ENCODE measurements at regions not wholly inside any gene's neighbourhood (a gene's known extent, or its start where the extent isn't known, plus 50 kb on each side); places are given as distances from the start of the nearest gene placed in this dataset.
"Not testable (repeated sequence)": the region's sequence is repeated elsewhere in the genome, so short reads cannot be mapped to it uniquely, and the experiment has no call there.

GRCh38 chr17:34740565-34741520 is 161.5 kb downstream of the TMEM132E start:
- peak in 1 of 51 donors; percentile 25 for DNase-seq

DNA sequence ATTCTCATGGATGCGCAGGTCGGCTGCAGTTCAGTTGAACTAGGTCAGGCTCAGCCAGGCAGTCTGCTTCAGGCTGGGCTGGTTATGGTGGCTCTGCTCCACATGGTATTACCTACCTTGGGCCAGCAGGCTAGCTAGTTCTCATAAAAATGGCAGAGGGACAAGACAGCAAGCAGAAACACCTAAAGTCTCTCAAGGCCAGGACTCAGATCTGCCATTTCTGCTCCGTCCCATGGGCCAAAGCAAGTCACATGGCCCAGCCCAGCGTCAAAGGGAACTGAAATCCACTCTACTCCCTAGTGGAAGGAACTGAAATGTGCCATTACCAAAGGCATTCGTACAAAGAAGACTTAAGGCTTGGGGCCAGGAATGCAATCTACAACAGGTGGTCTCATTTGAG is 160.0 kb downstream of the TMEM132E start:
- DNase-seq, result no peak

GRCh38 chr17:34737673-34738072 is 158.3 kb downstream of the TMEM132E start:
- DNase-seq, result not testable (repeated sequence)

- DNase-seq, result no peak
These were observed 157.2 kb downstream of the TMEM132E start for GRCh38 chr17:34736611-34737010.

- no peak for DNase-seq
These were observed 154.0 kb downstream of the TMEM132E start for GRCh38 chr17:34733333-34733732.

DNA sequence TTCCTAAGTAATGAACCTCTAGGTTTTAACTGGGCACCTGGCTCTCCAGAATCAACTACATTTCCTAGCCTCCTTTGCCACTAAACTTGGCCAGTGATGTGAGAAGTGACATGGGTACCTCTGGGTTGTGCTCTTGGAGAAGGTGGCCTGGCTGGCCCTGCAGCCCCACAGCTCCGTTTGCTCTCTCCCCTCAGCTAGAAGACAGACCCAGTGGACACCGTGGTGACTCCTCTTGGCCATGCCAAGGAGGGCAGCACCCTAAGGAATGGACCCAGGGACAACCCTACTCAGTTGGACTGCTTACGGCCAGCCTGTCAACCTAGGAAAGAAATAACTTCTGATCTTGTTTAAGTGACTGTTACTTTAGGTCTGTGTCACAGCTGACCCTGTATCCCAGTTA is 151.4 kb downstream of the TMEM132E start:
- no peak for DNase-seq

GRCh38 chr17:34728771-34729310 is 149.5 kb downstream of the TMEM132E start:
- DNase-seq, result no peak

DNA sequence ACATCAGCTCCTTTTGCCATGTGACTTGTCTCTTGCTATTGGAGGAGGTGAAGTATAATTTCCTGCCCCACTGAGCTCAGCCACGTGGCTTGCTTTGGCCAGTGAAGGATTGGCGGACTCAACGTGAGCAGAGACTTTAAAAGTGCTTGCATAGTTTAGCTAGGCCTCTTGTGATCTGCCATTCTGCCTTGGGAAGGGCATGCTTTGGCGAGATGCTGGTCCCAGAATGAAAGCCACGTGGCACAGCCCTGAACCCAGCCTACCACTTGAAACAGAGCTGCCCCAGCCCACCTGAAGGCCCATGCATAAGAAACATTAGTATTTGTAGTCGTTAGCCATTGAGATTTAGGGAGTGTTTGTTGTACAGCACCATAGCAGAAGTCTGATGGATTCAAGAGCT is 148.2 kb downstream of the TMEM132E start:
- DNase-seq, result no peak

- no peak for DNase-seq
These were observed 147.4 kb downstream of the TMEM132E start for GRCh38 chr17:34726536-34727384.

DNA sequence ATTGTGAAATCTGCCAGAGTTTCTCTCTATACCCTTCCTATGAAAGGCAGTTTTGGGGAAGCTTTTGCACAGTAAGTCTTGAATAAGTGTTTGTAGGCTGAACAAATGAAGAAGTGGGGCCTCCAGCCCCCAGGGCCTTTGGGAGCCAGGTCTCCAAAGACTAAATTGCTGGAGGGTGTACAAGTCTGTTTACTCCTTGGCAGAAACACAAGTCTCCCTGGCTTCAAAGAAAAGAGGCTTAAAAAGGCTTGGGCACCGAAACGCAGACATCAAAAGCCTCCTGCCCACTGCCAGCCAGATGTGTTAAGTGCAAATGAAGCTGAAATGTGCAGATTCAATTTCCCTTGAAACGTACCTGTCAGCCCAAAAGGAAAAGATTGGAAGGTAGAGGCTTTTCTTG is 146.3 kb downstream of the TMEM132E start:
- no peak for DNase-seq

GRCh38 chr17:34725008-34725407 is 145.6 kb downstream of the TMEM132E start:
- DNase-seq, result no peak

DNA sequence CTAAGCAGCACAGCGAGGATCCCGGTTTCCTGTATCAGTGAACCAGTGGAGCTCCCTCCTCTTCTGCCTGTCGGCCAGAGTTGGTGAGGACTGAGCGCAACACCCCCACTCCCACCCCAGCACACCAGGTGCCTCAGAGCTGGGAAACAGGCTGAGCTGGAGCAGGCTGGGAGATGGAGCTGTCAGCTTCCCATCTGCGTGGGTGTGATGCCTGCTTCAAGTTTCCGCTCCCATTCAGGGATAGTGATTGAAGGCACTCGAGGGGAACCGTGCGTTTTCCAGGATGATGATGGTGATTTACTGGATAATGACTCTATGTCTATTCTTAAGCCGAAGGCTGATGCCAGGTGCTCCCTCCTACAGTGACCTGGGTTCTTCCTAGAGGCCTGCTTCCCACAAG is 144.5 kb downstream of the TMEM132E start:
- DNase-seq, result peak in 1 of 51 donors; percentile 29

DNA sequence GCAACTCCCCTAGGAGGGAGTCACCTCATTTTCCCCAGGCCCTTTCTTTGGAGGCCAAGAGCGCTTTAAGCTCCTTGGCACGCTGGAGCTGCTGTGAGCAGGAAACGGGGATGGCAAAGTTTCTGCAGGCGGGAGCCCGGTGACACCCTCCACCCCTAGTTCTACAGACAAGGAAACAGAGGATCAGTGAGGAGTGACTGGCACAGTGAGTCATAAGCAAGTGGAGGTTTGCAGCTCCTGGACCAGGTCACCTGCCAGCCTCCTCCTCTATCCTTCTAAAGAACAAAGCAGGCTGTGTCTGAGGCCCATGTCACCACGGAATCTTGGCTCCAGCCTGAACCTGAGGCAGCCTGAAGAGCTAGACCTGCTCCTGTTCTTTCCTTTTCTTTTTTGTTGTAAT is 141.9 kb downstream of the TMEM132E start:
- DNase-seq, result no peak

DNA sequence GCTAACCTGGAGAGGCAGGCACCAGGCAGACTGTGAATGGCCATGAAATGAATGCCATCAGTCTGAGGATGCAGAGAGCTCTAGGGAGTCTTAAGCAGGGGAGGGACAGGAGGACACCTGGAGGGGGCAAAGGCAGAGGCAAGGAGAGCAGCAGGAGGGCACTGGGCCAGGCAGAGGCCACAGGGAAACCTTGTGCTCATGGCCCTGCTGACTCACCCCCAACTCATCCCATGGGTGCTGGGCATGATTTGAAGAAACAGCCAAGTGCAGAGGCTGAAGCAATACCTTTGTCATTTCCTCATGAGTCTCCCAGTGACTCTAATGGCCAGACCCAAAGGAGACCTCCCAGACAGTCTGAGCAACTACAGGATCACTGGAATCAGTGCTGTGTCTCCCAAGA is 141.4 kb downstream of the TMEM132E start:
- no peak for DNase-seq

- DNase-seq, result peak in 3 of 51 donors; percentile 10 to 27 (median 13)
These were observed 140.2 kb downstream of the TMEM132E start for GRCh38 chr17:34719569-34719968.

- no peak for DNase-seq
These were observed 137.7 kb downstream of the TMEM132E start for GRCh38 chr17:34717092-34717491.

DNA sequence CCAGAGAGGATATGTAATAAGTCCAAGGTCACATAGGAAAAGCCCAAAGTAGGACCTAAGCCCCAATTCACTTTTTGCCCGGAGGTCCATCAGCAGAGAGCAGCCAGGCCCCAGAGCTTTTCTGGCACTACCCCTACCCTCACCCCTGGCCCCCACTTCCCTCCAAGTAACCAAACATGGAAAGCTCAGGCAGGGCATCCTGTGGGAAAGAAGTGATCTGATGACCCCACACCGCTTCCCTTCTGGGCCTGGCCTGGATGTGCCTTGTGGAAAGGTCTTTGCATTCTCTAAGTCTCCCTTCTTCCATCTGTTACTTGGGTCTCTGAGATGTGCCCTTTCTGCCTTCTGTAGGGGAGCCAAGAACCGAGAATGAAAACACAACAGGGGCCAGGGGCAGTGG is 136.9 kb downstream of the TMEM132E start:
- no peak for DNase-seq

DNA sequence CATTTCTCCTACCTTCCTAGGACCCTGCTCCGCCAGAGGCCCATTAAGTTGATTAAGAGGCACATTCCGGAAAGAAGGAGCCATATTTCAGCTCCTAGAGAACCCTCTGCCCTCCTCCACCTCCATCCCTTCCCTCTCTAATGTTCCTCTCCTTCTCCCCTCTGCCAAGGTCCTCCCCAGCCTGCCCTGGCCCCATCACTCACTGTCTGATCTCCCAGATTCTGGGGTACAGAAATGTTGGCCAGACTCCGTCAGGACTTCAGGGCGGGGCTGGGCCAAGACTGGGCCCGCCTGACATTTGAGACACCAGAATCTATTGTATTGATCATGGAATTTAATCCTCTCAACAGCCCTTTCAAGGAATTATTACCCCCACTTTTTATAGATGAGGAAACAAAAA is 136.1 kb downstream of the TMEM132E start:
- DNase-seq, result no peak

DNA sequence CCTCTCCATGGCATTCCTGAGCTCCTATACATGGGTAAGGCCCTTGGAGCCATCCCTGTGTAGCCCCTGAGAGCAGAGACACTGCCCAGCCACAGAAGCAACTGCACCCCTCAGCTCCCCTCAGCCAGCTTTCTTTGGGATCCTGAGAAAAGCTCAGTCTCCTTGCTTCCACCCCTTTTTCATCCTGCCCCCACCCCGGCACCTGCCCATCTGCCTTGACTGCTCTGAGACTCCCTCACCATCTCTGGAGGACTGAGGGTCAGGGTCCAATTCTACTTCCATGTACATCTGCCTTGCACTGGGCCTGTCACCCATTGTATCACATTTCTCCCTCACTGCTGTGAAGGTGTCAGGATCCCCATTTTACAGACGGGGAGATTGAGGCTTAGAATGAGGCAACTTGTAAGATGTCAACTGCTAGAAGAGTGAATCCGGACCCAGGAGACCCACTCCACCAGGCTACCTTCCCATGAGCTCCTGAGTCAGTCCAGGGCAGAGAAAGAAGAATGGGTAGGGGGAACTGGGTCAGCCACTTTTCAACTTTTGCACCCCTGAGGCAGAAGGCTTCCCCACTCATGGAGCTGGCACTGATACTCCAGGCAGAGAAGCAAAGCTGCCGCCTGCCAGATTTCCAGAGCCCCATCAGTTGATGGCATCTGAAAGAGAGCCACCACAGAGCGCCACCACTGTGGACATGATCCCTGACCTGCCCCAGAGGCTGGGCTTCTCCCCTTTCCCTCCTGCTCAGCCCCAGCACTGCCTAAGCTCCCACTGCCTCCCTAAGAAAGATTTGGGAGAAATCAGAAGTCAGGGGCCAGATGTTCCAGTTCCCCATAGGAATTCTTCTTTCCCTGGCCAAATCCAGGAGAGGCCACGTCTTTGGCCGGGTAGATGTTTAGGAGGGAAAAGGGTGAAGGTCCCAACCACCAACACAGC is 135.4 kb downstream of the TMEM132E start:
- no peak for DNase-seq

DNA sequence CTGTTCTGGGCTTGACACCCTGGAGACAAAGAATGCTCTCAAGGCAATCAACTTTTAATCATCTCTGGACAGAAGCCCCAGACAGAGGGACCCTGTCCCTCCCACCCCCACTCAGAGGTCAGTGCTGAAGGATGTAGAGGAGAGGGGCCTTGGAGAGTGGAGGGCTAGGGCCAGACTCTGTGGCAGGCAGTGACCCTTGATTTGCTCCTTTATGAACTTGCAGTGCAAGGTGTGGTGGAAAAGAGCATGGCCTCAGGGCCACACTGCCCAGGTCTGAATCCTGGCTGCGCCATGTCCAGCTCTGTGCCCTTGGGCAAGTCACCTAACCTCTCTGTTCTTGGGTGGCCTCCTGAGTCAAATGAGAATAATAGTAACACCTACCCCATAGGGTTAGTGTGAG is 134.3 kb downstream of the TMEM132E start:
- no peak for DNase-seq
